Activated CD8-positive, alpha-beta T cell treated with anti-CD3 and anti-CD28 coated beads for 36 hours (primary cell): ENCODE measurements at regions not wholly inside any gene's neighbourhood (a gene's known extent, or its start where the extent isn't known, plus 50 kb on each side); places are given as distances from the start of the nearest gene placed in this dataset.

Experiments
- ATAC-seq: fragments of 200-7000 bp; cut with Tn5 transposase; one replicate; pipeline ENCODE4 v1.10.0; 2021; ENCODE audit warnings: mild to moderate bottlenecking, moderate library complexity
- CTCF ChIA-PET: fragments of 350-600 bp; sonication (Branson Sonifier 250); formaldehyde crosslinking; loops from one replicate; lab custom pipeline; 2021; ENCODE audit warnings: antibody characterized with exemption; lab: Charles Lee
- POLR2A ChIA-PET: fragments of 350-600 bp; sonication (Branson Sonifier 250); formaldehyde crosslinking; loops from one replicate; lab custom pipeline; 2021; ENCODE audit warnings: antibody characterized with exemption; lab: Charles Lee
- DNase-seq: peaks from one replicate; pipeline ENCODE4 v3.0.0-alpha.2; 2020
- H3K27ac Mint-ChIP-seq: one replicate; pipeline ENCODE4 v1.8.0; 2021; ENCODE audit warnings: mild to moderate bottlenecking, mixed read lengths
- H3K27me3 Mint-ChIP-seq: one replicate; pipeline ENCODE4 v1.8.0; 2021; ENCODE audit warnings: mixed read lengths
- H3K36me3 Mint-ChIP-seq: one replicate; pipeline ENCODE4 v1.8.0; 2021; ENCODE audit warnings: low read depth, mixed read lengths
- H3K4me1 Mint-ChIP-seq: one replicate; pipeline ENCODE4 v1.8.0; 2021; ENCODE audit warnings: low read depth, mixed read lengths
- H3K4me3 Mint-ChIP-seq: one replicate; pipeline ENCODE4 v1.8.0; 2021; ENCODE audit warnings: mild to moderate bottlenecking, moderate library complexity, mixed read lengths
- H3K9me3 Mint-ChIP-seq: one replicate; pipeline ENCODE4 v1.8.0; 2021; ENCODE audit warnings: mixed read lengths
- CTCF ChIP-seq: fragments of 200-600 bp; IDR thresholded peaks from one replicate; pipeline ENCODE4 v1.8.0; 2022; ENCODE audit warnings: antibody characterized with exemption, mild to moderate bottlenecking
- intact Hi-C: fragments of 100-400 bp; cut with micrococcal nuclease; formaldehyde crosslinking; loops from one replicate; pipeline ENCODE4 v1.10.0; 2022

GRCh38 chr12:30578426-30578825, 117.2 kb downstream of the IPO8 start:
- Mint-ChIP-seq H3K27ac (no peak overlapping the region), H3K4me3 (no peak overlapping the region), H3K4me1 (no peaks in the 10 kb centered on the region), H3K36me3 (no peaks in the 10 kb centered on the region), H3K27me3 (no peaks in the 10 kb centered on the region), H3K9me3 (no peaks in the 10 kb centered on the region)
- ATAC-seq (no peak), DNase-seq (no peak)
- intact Hi-C loops = no loop called here
- TF ChIP-seq CTCF = no peak
- ChIA-PET POLR2A (no interaction called here), CTCF (no interaction called here)

- H3K36me3 Mint-ChIP-seq = no peaks in the 10 kb centered on the region
- no peaks in the 10 kb centered on the region for H3K9me3 Mint-ChIP-seq
- H3K4me1 Mint-ChIP-seq = no peaks in the 10 kb centered on the region
- ChIA-PET POLR2A (no interaction called here), CTCF (no interaction called here)
- H3K27ac Mint-ChIP-seq = no peak overlapping the region
- DNase-seq = no peak
- no peak overlapping the region for H3K4me3 Mint-ChIP-seq
- no peak for TF ChIP-seq CTCF
- no peak for ATAC-seq
- intact Hi-C loops = no loop called here
- H3K27me3 Mint-ChIP-seq = no peaks in the 10 kb centered on the region
Observed at GRCh38 chr12:30573145-30573544, 122.5 kb downstream of the IPO8 start.

GRCh38 chr12:30570211-30570890, 125.3 kb downstream of the IPO8 start:
- Mint-ChIP-seq H3K27me3 (peaks cover 2% of the 10 kb centered on the region), H3K4me1 (no peaks in the 10 kb centered on the region), H3K36me3 (no peaks in the 10 kb centered on the region), H3K27ac (no peak overlapping the region), H3K9me3 (no peaks in the 10 kb centered on the region), H3K4me3 (no peak overlapping the region)
- TF ChIP-seq CTCF = no peak
- DNase-seq = no peak
- no peak for ATAC-seq
- POLR2A ChIA-PET = no interaction called here
- intact Hi-C loops = no loop called here
- CTCF ChIA-PET = no interaction called here

GRCh38 chr12:30569426-30569825, 126.2 kb downstream of the IPO8 start:
- Mint-ChIP-seq H3K36me3 (no peaks in the 10 kb centered on the region), H3K27me3 (peaks cover 2% of the 10 kb centered on the region), H3K4me1 (no peaks in the 10 kb centered on the region), H3K4me3 (no peak overlapping the region), H3K27ac (no peak overlapping the region), H3K9me3 (no peaks in the 10 kb centered on the region)
- DNase-seq = no peak
- ATAC-seq = no peak
- no peak for TF ChIP-seq CTCF
- ChIA-PET CTCF (no interaction called here), POLR2A (no interaction called here)
- intact Hi-C loops = no loop called here

- ChIA-PET CTCF (no interaction called here), POLR2A (no interaction called here)
- TF ChIP-seq CTCF = no peak
- Mint-ChIP-seq H3K9me3 (no peaks in the 10 kb centered on the region), H3K27ac (no peak overlapping the region), H3K36me3 (no peaks in the 10 kb centered on the region), H3K4me1 (no peaks in the 10 kb centered on the region), H3K4me3 (no peak overlapping the region), H3K27me3 (peaks cover 2% of the 10 kb centered on the region)
- DNase-seq (no peak), ATAC-seq (no peak)
- intact Hi-C loops = no loop called here
Observed at GRCh38 chr12:30568453-30568852, 127.2 kb downstream of the IPO8 start.
